IMR-90 (cell line): ENCODE measurements at regions not wholly inside any gene's neighbourhood (a gene's known extent, or its start where the extent isn't known, plus 50 kb on each side); places are given as distances from the start of the nearest gene placed in this dataset.

Experiments used
- ATAC-seq: fragments of 200-7000 bp; cut with Tn5 transposase; 2 replicates; pipeline ENCODE4 v1.9.1; 2020; ENCODE audit warnings: low read depth, mild to moderate bottlenecking, moderate library complexity
- BruUV-seq: library from RNA; stranded (reverse); fragments of 400-500 nt; replicated peaks from 2 replicates; lab custom pipeline; 2021; lab: Mats Ljungman, UMichigan
- CTCF ChIA-PET: fragments of 300-600 bp; formaldehyde crosslinking; extraction: SDS; loops from one replicate; lab custom pipeline; 2021; ENCODE audit warnings: antibody characterized with exemption; lab: Yijun Ruan, JAX
- POLR2A ChIA-PET: fragments of 300-600 bp; sonication (Branson Sonifier 250); formaldehyde crosslinking; loops from one replicate; lab custom pipeline; 2022; ENCODE audit warnings: antibody characterized with exemption; ENCODE audit not compliant: unreplicated experiment; lab: Charles Lee
- DNase-seq: peaks from one replicate; pipeline ENCODE4 v3.0.0; 2013
- H2AFZ ChIP-seq: replicated peaks from 2 replicates; pipeline ENCODE3; 2013; ENCODE audit warnings: low read length, mild to moderate bottlenecking; ENCODE audit not compliant: poor library complexity
- H2AK5ac ChIP-seq: 2 replicates; pipeline ENCODE4 v1.6.1; 2013; ENCODE audit warnings: low read depth, low read length, inconsistent platforms
- H2AK9ac ChIP-seq: replicated peaks from 2 replicates; pipeline ENCODE3; 2013; ENCODE audit warnings: mild to moderate bottlenecking, low read depth, low read length, moderate library complexity; ENCODE audit not compliant: poor library complexity
- H2BK120ac ChIP-seq: 2 replicates; pipeline ENCODE4 v1.6.1; 2013; ENCODE audit warnings: low read depth, low read length, inconsistent platforms
- H2BK15ac ChIP-seq: 3 replicates; pipeline ENCODE4 v1.6.1; 2013; ENCODE audit warnings: low read depth, low read length, inconsistent platforms
- H2BK20ac ChIP-seq: 2 replicates; pipeline ENCODE4 v1.6.1; 2013; ENCODE audit warnings: low read depth, mild to moderate bottlenecking, inconsistent platforms, low read length, moderate library complexity
- H2BK5ac ChIP-seq: 2 replicates; pipeline ENCODE4 v1.6.1; 2013; ENCODE audit warnings: mild to moderate bottlenecking, low read depth, low read length, inconsistent platforms; ENCODE audit not compliant: poor library complexity, severe bottlenecking
- H3K14ac ChIP-seq: replicated peaks from 2 replicates; pipeline ENCODE4 v1.6.1; 2013; ENCODE audit warnings: low read depth, low read length, inconsistent platforms
- H3K18ac ChIP-seq: 2 replicates; pipeline ENCODE4 v1.6.1; 2013; ENCODE audit warnings: low read depth, low read length, control low read depth
- H3K23ac ChIP-seq: 2 replicates; pipeline ENCODE4 v1.6.1; 2013; ENCODE audit warnings: low read depth, low read length, inconsistent platforms
- H3K27ac ChIP-seq: 2 replicates; pipeline ENCODE4 v1.5.1; 2013; ENCODE audit warnings: mild to moderate bottlenecking, control low read depth, low read length; ENCODE audit not compliant: insufficient read depth
- H3K27me3 ChIP-seq: 2 replicates; pipeline ENCODE4 v1.6.1; 2013; ENCODE audit warnings: low read length; ENCODE audit not compliant: control insufficient read depth, insufficient read depth
- H3K36me3 ChIP-seq: 2 replicates; pipeline ENCODE4 v1.6.1; 2013; ENCODE audit warnings: low read length, mixed read lengths; ENCODE audit not compliant: control insufficient read depth, insufficient read depth
- H3K4ac ChIP-seq: 2 replicates; pipeline ENCODE4 v1.6.1; 2013; ENCODE audit warnings: low read depth, low read length, inconsistent platforms
- H3K4me1 ChIP-seq: 2 replicates; pipeline ENCODE4 v1.6.1; 2013; ENCODE audit warnings: low read length, mixed read lengths; ENCODE audit not compliant: control insufficient read depth, insufficient read depth
- H3K4me2 ChIP-seq: 2 replicates; pipeline ENCODE4 v1.6.1; 2013; ENCODE audit warnings: low read depth, mild to moderate bottlenecking, control low read depth, low read length, moderate library complexity
- H3K4me3 ChIP-seq: 2 replicates; pipeline ENCODE4 v1.5.1; 2013; ENCODE audit warnings: low read depth, mild to moderate bottlenecking, control low read depth, low read length, moderate library complexity; ENCODE audit not compliant: insufficient read depth
- H3K56ac ChIP-seq: 2 replicates; pipeline ENCODE4 v1.6.1; 2013; ENCODE audit warnings: low read length, inconsistent platforms; ENCODE audit not compliant: insufficient read depth; ENCODE audit errors: extremely low read depth
- H3K79me1 ChIP-seq, 2 experiments: 2 replicates each; pipeline ENCODE4 v1.6.1; 2013; ENCODE audit warnings: low read length in 2 of 2, inconsistent platforms in 1 of 2, low read depth in 1 of 2
- H3K9ac ChIP-seq: 2 replicates; pipeline ENCODE4 v1.6.1; 2013; ENCODE audit warnings: low read depth, low read length, control low read depth
- H3K9me1 ChIP-seq: 2 replicates; pipeline ENCODE4 v1.6.1; 2013; ENCODE audit warnings: low read length, inconsistent platforms; ENCODE audit not compliant: insufficient read depth
- H3K9me3 ChIP-seq: 2 replicates; pipeline ENCODE4 v1.6.1; 2013; ENCODE audit warnings: low read length; ENCODE audit not compliant: control insufficient read depth, insufficient read depth
- H4K20me1 ChIP-seq: 2 replicates; pipeline ENCODE4 v1.6.1; 2013; ENCODE audit warnings: low read length, inconsistent platforms; ENCODE audit not compliant: insufficient read depth
- H4K5ac ChIP-seq: 2 replicates; pipeline ENCODE4 v1.6.1; 2013; ENCODE audit warnings: mild to moderate bottlenecking, low read depth, low read length, control low read depth
- H4K8ac ChIP-seq, 2 experiments: 2 replicates each; pipeline ENCODE4 v1.6.1; 2013; ENCODE audit warnings: low read depth in 2 of 2, low read length in 2 of 2, control low read depth in 1 of 2, inconsistent platforms in 1 of 2
- H4K91ac ChIP-seq: 2 replicates; pipeline ENCODE4 v1.6.1; 2013; ENCODE audit warnings: low read depth, low read length, inconsistent platforms; ENCODE audit not compliant: insufficient read depth
- CEBPB ChIP-seq: IDR thresholded peaks from 2 replicates; pipeline ENCODE4 v1.6.1; 2012; ENCODE audit warnings: low read depth, low read length, improper control_type of control experiment
- CHD1 ChIP-seq: IDR thresholded peaks from 2 replicates; pipeline ENCODE4 v1.6.1; 2012; ENCODE audit warnings: low read depth, low read length, improper control_type of control experiment
- FOS ChIP-seq: fragments of 150-350 bp; IDR thresholded peaks from 2 replicates; pipeline ENCODE4 v1.6.1; 2016; ENCODE audit warnings: low read depth, low read length
- MAFK ChIP-seq: IDR thresholded peaks from 2 replicates; pipeline ENCODE4 v1.6.1; 2012; ENCODE audit warnings: low read depth, low read length, improper control_type of control experiment
- MAZ ChIP-seq: IDR thresholded peaks from 2 replicates; pipeline ENCODE4 v1.6.1; 2012; ENCODE audit warnings: low read depth, mild to moderate bottlenecking, low read length, improper control_type of control experiment, moderate library complexity, borderline replicate concordance
- MXI1 ChIP-seq: IDR thresholded peaks from 2 replicates; pipeline ENCODE4 v1.6.1; 2012; ENCODE audit warnings: low read depth, mild to moderate bottlenecking, low read length, moderate library complexity, borderline replicate concordance
- NFE2L2 ChIP-seq: fragments of 150-350 bp; IDR thresholded peaks from 2 replicates; pipeline ENCODE4 v1.6.1; 2016; ENCODE audit warnings: low read depth, mild to moderate bottlenecking, low read length
- RAD21 ChIP-seq: IDR thresholded peaks from 2 replicates; pipeline ENCODE4 v1.6.1; 2012; ENCODE audit warnings: low read length, improper control_type of control experiment
- RCOR1 ChIP-seq: IDR thresholded peaks from 2 replicates; pipeline ENCODE4 v1.6.1; 2012; ENCODE audit warnings: mild to moderate bottlenecking, low read length, improper control_type of control experiment; ENCODE audit not compliant: insufficient replicate concordance
- RFX5 ChIP-seq: IDR thresholded peaks from 2 replicates; pipeline ENCODE4 v1.8.0; 2012; ENCODE audit warnings: low read depth, mild to moderate bottlenecking, low read length, moderate library complexity
- SMC3 ChIP-seq: fragments of 150-350 bp; IDR thresholded peaks from 2 replicates; pipeline ENCODE4 v1.6.1; 2016; ENCODE audit warnings: low read depth, mild to moderate bottlenecking, antibody characterized with exemption, low read length, moderate library complexity
- WGBS, 2 experiments: methylation state at CpG; one replicate each; pipeline versions ENCODE4 v1.1.5 to v1.1.7; 2013; ENCODE audit warnings: missing lambda C conversion rate in 2 of 2; ENCODE audit not compliant: insufficient read length in 1 of 2; ENCODE audit errors: extremely low coverage in 2 of 2; 5-methylcytosine and 5-hydroxymethylcytosine counted together
- dilution Hi-C: fragments of 300-500 bp; cut with HindIII; formaldehyde crosslinking; loops from one replicate; pipeline ENCODE4 v1.14.3; 2018; ENCODE audit warnings: low sequenced_read_pairs; ENCODE audit not compliant: unreplicated experiment
- in situ Hi-C: fragments of 300-500 bp; cut with MboI; formaldehyde crosslinking; loops from 3 replicates; pipeline ENCODE4 v1.14.3; 2019; ENCODE audit warnings: low sequenced_read_pairs, inconsistent platforms, mixed read lengths
- intact Hi-C: fragments of 100-400 bp; cut with micrococcal nuclease; formaldehyde crosslinking; loops from 2 replicates; pipeline ENCODE4 v1.10.0; 2022
- TF ChIP-seq, protein P1 (sequence below): fragments of 150-350 bp; IDR thresholded peaks from 2 replicates; pipeline ENCODE4 v1.6.1; 2016; ENCODE audit warnings: low read depth, mild to moderate bottlenecking, low read length, moderate library complexity, borderline replicate concordance
- TF ChIP-seq, protein P2 (sequence below): fragments of 150-350 bp; IDR thresholded peaks from 2 replicates; pipeline ENCODE4 v1.6.1; 2017; ENCODE audit warnings: mild to moderate bottlenecking, antibody characterized with exemption, low read length, low read depth
- TF ChIP-seq, protein P3 (sequence below): conservative IDR thresholded peaks from 2 replicates; pipeline ENCODE4 v1.5.1; 2012; ENCODE audit warnings: mild to moderate bottlenecking, low read depth, low read length, improper control_type of control experiment

DNA sequence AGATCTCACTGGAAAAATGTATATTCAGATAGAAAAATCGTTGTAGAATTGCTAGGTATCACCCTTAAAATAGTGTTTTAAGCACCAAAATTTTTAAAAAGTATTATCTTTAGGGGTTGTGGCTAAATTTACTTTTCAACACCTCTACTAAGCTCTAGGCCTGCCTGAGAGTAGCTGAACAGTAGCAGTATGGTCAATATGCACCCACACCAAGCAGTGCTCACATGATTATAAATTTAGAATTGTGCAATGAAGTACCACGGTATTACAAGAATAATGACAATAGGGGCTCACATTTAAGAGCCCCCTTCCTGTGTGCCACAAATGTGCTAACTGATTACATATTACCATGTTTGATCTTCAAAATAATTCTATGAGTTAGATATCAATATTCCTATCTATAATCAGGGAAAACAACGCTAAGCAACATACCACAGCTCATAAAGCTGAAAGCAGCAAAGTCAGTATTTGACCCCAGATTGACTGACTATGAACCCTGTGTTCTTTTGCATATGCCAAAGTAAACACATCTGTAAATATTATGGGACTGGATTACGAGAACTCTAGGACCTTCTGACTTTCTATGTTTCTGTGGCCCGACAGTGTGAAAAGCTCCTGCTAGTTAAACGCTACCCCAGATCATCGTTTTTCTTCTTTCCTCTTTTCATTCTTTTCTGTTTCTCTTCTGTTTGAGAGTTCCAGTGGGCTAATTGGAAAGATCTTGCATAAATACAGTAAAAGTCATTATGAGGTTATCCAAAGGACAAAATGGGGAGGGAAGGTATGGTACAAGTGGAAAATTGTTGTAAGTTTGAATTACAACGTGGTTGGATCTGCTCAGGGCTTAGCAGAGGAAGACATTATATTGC is 201.1 kb upstream of the C1orf87 start:
- DNase-seq (no peak), ATAC-seq (no peak)
- Histone ChIP-seq H3K14ac (no peak overlapping the region), H3K27ac (no peak overlapping the region), H3K36me3 (no peaks in the 10 kb centered on the region), H3K4me2 (no peak overlapping the region), H3K27me3 (no peaks in the 10 kb centered on the region), H3K4me1 (no peaks in the 10 kb centered on the region), H4K20me1 (no peaks in the 10 kb centered on the region), H3K18ac (no peak overlapping the region), H3K4me3 (no peak overlapping the region), H3K56ac (no peak overlapping the region), H3K23ac (no peak overlapping the region), H2AFZ (no peak overlapping the region), H2AK9ac (no peak overlapping the region), H3K9me3 (no peaks in the 10 kb centered on the region), H2BK5ac (no peak overlapping the region), H3K79me1 (no peaks in the 10 kb centered on the region), H3K4ac (no peak overlapping the region), H4K5ac (no peak overlapping the region), H4K91ac (no peak overlapping the region), H2BK20ac (no peak overlapping the region), H4K8ac (no peak overlapping the region), H2BK120ac (no peak overlapping the region), H3K9me1 (no peaks in the 10 kb centered on the region), H3K9ac (no peak overlapping the region), H2AK5ac (no peak overlapping the region), H2BK15ac (no peak overlapping the region)
- CTCF ChIA-PET: no interaction called here
- POLR2A ChIA-PET: no interaction called here
- in situ Hi-C loops: no loop called here
- no CpG with 5 or more reads among the region's 8 CpGs for WGBS, 2 experiments
- TF ChIP-seq MAFK (no peak), MAZ (no peak), NFE2L2 (no peak), RAD21 (no peak), SMC3 (no peak), CHD1 (no peak), RFX5 (no peak), MXI1 (no peak), FOS (no peak), RCOR1 (no peak), CEBPB (no peak)
- TF ChIP-seq, protein P1, sequence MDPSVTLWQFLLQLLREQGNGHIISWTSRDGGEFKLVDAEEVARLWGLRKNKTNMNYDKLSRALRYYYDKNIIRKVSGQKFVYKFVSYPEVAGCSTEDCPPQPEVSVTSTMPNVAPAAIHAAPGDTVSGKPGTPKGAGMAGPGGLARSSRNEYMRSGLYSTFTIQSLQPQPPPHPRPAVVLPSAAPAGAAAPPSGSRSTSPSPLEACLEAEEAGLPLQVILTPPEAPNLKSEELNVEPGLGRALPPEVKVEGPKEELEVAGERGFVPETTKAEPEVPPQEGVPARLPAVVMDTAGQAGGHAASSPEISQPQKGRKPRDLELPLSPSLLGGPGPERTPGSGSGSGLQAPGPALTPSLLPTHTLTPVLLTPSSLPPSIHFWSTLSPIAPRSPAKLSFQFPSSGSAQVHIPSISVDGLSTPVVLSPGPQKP: no peak
- TF ChIP-seq, protein P2, sequence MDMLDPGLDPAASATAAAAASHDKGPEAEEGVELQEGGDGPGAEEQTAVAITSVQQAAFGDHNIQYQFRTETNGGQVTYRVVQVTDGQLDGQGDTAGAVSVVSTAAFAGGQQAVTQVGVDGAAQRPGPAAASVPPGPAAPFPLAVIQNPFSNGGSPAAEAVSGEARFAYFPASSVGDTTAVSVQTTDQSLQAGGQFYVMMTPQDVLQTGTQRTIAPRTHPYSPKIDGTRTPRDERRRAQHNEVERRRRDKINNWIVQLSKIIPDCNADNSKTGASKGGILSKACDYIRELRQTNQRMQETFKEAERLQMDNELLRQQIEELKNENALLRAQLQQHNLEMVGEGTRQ: no peak
- TF ChIP-seq, protein P3, sequence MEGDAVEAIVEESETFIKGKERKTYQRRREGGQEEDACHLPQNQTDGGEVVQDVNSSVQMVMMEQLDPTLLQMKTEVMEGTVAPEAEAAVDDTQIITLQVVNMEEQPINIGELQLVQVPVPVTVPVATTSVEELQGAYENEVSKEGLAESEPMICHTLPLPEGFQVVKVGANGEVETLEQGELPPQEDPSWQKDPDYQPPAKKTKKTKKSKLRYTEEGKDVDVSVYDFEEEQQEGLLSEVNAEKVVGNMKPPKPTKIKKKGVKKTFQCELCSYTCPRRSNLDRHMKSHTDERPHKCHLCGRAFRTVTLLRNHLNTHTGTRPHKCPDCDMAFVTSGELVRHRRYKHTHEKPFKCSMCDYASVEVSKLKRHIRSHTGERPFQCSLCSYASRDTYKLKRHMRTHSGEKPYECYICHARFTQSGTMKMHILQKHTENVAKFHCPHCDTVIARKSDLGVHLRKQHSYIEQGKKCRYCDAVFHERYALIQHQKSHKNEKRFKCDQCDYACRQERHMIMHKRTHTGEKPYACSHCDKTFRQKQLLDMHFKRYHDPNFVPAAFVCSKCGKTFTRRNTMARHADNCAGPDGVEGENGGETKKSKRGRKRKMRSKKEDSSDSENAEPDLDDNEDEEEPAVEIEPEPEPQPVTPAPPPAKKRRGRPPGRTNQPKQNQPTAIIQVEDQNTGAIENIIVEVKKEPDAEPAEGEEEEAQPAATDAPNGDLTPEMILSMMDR: no peak
- no TSS peak for BruUV-seq
- dilution Hi-C loops: no loop called here
- intact Hi-C loops: no loop called here
